Hepatocyte (in vitro differentiated cells): ENCODE measurements at regions not wholly inside any gene's neighbourhood (a gene's known extent, or its start where the extent isn't known, plus 50 kb on each side); places are given as distances from the start of the nearest gene placed in this dataset.

ENCODE experiments used
- DNase-seq: peaks from one replicate; pipeline ENCODE4 v3.0.0-alpha.2; 2016; ENCODE audit warnings: low spot score
- H2AFZ ChIP-seq: fragments of 200-600 bp; sonication (generic); 2 replicates; pipeline ENCODE4 v1.6.0; 2016; ENCODE audit warnings: antibody characterized with exemption, mild to moderate bottlenecking
- H3K27ac ChIP-seq: fragments of 200-600 bp; sonication (generic); 2 replicates; pipeline ENCODE4 v1.5.1; 2016; ENCODE audit warnings: mild to moderate bottlenecking
- H3K27me3 ChIP-seq: fragments of 200-600 bp; sonication (generic); 2 replicates; pipeline ENCODE4 v1.6.1; 2016
- H3K36me3 ChIP-seq: fragments of 200-600 bp; sonication (generic); replicated peaks from 2 replicates; pipeline ENCODE4 v1.5.1; 2016; ENCODE audit warnings: low read depth; ENCODE audit not compliant: insufficient read depth
- H3K4me1 ChIP-seq: fragments of 200-600 bp; sonication (generic); 2 replicates; pipeline ENCODE4 v1.5.1; 2016; ENCODE audit warnings: mild to moderate bottlenecking, moderate library complexity; ENCODE audit not compliant: insufficient read depth
- H3K4me2 ChIP-seq: fragments of 200-600 bp; sonication (generic); 2 replicates; pipeline ENCODE4 v1.6.0; 2016
- H3K4me3 ChIP-seq: fragments of 200-600 bp; sonication (generic); 2 replicates; pipeline ENCODE4 v1.5.1; 2016; ENCODE audit warnings: mild to moderate bottlenecking
- H3K79me2 ChIP-seq: fragments of 200-600 bp; sonication (generic); 2 replicates; pipeline ENCODE4 v1.6.0; 2017; ENCODE audit warnings: mild to moderate bottlenecking
- H3K9me2 ChIP-seq: fragments of 200-600 bp; sonication (generic); replicated peaks from 2 replicates; pipeline ENCODE4 v1.6.0; 2017; ENCODE audit warnings: mild to moderate bottlenecking; ENCODE audit not compliant: insufficient read depth
- H3K9me3 ChIP-seq: fragments of 200-600 bp; sonication (generic); 2 replicates; pipeline ENCODE4 v1.5.1; 2016; ENCODE audit warnings: low read depth, mild to moderate bottlenecking
- H4K20me1 ChIP-seq: fragments of 200-600 bp; sonication (generic); 2 replicates; pipeline ENCODE4 v1.6.0; 2016; ENCODE audit warnings: mild to moderate bottlenecking; ENCODE audit not compliant: insufficient read depth, poor library complexity, severe bottlenecking
- CTCF ChIP-seq: fragments of 200-600 bp; sonication (generic); IDR thresholded peaks from 2 replicates; pipeline ENCODE4 v1.5.1; 2016; ENCODE audit warnings: antibody characterized with exemption, mild to moderate bottlenecking; ENCODE audit not compliant: poor library complexity
- EZH2 ChIP-seq: fragments of 200-600 bp; sonication (generic); IDR thresholded peaks from 2 replicates; pipeline ENCODE4 v1.6.1; 2016; ENCODE audit warnings: antibody characterized with exemption, mild to moderate bottlenecking, borderline replicate concordance
- EZH2phosphoT487 ChIP-seq: fragments of 200-600 bp; sonication (generic); IDR thresholded peaks from one replicate; pipeline ENCODE4 v1.6.1; 2018; ENCODE audit warnings: antibody characterized with exemption, mild to moderate bottlenecking, low read depth, moderate library complexity; ENCODE audit not compliant: unreplicated experiment, severe bottlenecking
- WGBS: methylation state at CpG from one replicate; pipeline ENCODE4 v1.1.6; 2016; ENCODE audit warnings: low lambda C conversion rate; ENCODE audit errors: missing lambda C conversion rate; 5-methylcytosine and 5-hydroxymethylcytosine counted together

DNA sequence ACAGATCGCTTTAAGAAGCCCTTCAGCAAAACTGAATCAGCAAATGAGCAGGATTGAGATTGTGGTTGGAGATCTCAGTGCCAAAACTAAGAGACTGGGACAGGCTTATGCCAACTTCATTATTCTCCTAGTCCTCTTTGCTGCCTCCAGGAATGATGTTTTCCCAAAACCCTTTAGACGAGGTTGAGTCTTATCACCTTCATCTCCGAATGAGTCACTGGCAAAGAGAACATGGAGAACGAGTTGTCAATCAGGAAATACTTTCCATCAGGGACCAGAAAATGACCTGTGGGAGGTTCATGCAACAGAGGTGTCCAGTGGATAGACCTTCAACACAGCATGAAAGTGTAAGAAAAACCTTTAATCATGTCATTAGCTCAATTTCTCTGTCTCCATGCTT, 461.5 kb downstream of the RMST start:
- Histone ChIP-seq H3K36me3 (no peaks in the 10 kb centered on the region), H3K9me2 (no peaks in the 10 kb centered on the region), H3K27me3 (no peaks in the 10 kb centered on the region), H3K79me2 (no peaks in the 10 kb centered on the region), H3K4me1 (no peaks in the 10 kb centered on the region), H3K4me3 (no peak overlapping the region), H2AFZ (no peak overlapping the region), H4K20me1 (no peaks in the 10 kb centered on the region), H3K27ac (no peak overlapping the region), H3K4me2 (no peak overlapping the region), H3K9me3 (no peaks in the 10 kb centered on the region)
- WGBS = 78% methylated on average over 4 of the region's 4 CpGs
- DNase-seq = no peak
- TF ChIP-seq EZH2phosphoT487 (no peak), CTCF (no peak), EZH2 (no peak)

DNA sequence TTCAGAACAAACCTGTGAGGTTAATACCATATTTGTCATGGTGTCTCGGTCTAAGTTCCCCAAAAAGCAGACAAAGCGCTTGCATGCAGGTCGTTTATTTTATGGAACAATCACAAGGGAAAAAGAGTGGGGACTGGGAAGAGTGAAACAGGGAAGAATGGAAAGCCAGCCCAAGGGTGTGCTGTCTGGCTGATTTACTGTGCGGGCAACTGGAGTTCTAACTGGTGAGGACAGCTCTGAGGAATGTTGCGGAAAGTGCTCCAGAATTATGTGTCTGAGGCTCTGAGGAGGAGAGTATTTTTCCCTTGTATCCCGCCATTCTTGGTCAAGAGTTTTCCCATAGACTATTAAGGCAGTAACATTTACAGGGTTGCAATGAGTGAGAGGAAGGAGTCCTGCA, 465.4 kb downstream of the RMST start:
- no peak overlapping the region for H3K4me2 ChIP-seq
- no peaks in the 10 kb centered on the region for H3K36me3 ChIP-seq
- no peaks in the 10 kb centered on the region for H3K27me3 ChIP-seq
- H3K79me2 ChIP-seq = no peaks in the 10 kb centered on the region
- H3K4me1 ChIP-seq = no peaks in the 10 kb centered on the region
- no peak overlapping the region for H3K4me3 ChIP-seq
- DNase-seq = no peak
- no peaks in the 10 kb centered on the region for H3K9me2 ChIP-seq
- 75% methylated on average over 6 of the region's 6 CpGs for WGBS
- no peaks in the 10 kb centered on the region for H3K9me3 ChIP-seq
- no peak overlapping the region for H3K27ac ChIP-seq
- no peak overlapping the region for H2AFZ ChIP-seq
- no peaks in the 10 kb centered on the region for H4K20me1 ChIP-seq
- TF ChIP-seq EZH2 (no peak), CTCF (no peak), EZH2phosphoT487 (no peak)

DNA sequence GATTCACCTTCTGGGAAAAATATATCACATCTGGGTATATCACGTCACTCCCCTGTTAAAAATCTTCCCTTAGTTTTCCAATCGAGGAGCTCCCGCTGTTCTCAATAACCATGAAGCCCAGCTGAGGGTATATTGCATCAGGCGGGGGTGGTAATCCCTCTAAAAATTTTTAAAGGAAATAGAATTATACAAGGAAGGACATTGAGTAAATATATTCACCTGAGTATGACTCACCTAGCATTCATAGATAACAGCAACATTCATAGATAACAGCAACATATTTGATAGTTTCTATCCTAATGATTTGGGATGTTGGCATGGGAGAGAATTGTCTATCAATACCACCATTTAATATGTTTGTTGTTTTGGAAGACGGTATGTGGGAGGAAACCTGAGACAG, 473.6 kb downstream of the RMST start:
- no peaks in the 10 kb centered on the region for H3K27me3 ChIP-seq
- 71% methylated on average over 5 of the region's 5 CpGs for WGBS
- H3K9me2 ChIP-seq = no peaks in the 10 kb centered on the region
- no peak overlapping the region for H2AFZ ChIP-seq
- no peak for TF ChIP-seq CTCF
- TF ChIP-seq EZH2 = no peak
- TF ChIP-seq EZH2phosphoT487 = no peak
- no peak overlapping the region for H3K27ac ChIP-seq
- no peaks in the 10 kb centered on the region for H3K9me3 ChIP-seq
- H3K4me3 ChIP-seq = no peak overlapping the region
- no peak overlapping the region for H3K4me2 ChIP-seq
- DNase-seq = no peak
- H4K20me1 ChIP-seq = no peaks in the 10 kb centered on the region
- H3K79me2 ChIP-seq = no peaks in the 10 kb centered on the region
- no peaks in the 10 kb centered on the region for H3K36me3 ChIP-seq
- H3K4me1 ChIP-seq = no peaks in the 10 kb centered on the region

DNA sequence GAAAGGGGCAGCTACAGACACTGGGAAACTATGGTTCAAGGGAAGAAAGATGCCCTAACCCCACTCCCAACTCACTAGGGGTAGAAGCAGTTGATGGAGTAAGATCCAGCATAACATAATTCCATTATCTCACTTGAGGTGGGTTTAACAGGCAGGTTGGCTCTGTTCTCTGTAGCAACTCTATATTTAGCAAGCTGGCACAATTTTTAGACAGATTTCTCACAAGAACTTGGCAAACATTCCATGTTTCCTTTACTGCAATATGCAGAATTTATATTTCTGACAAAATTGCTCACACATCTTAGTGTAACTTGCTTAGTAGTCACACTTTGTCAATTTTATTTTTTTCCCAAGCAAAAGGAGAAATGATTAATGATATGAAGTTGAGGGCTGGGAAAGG, 475.4 kb downstream of the RMST start:
- Histone ChIP-seq H4K20me1 (no peaks in the 10 kb centered on the region), H3K36me3 (no peaks in the 10 kb centered on the region), H3K4me1 (no peaks in the 10 kb centered on the region), H3K9me2 (no peaks in the 10 kb centered on the region), H2AFZ (no peak overlapping the region), H3K9me3 (no peaks in the 10 kb centered on the region), H3K27ac (no peak overlapping the region), H3K79me2 (no peaks in the 10 kb centered on the region), H3K4me3 (no peak overlapping the region), H3K4me2 (no peak overlapping the region), H3K27me3 (no peaks in the 10 kb centered on the region)
- TF ChIP-seq EZH2phosphoT487 (no peak), EZH2 (no peak), CTCF (no peak)
- DNase-seq = no peak
